NCI-H1105 (cell line): ENCODE measurements at regions not wholly inside any gene's neighbourhood (a gene's known extent, or its start where the extent isn't known, plus 50 kb on each side); places are given as distances from the start of the nearest gene placed in this dataset.

ENCODE experiments used
- DNase-seq: peaks from one replicate; lab custom pipeline; 2025; lab: John Stamatoyannopoulos, UW

DNA sequence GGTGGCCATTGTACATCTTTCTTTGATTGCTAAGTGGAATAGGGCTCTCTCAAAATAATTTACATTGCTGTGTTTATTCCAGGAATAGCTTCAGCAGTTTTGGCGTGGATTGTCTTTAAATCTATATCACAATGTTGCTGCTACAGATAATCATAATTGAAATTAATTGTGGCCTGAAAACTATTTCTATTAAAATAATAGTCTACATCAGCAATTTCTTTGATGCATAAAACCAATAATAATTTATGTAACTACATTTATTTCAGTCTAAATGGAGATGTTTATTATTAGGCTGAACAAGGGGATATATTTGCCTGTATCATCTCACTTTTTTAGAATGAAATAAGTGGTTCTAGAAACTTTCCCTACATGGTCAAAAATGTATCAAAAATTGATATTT lies 456.0 kb upstream of the CTNND2 start:
- no peak for DNase-seq

DNA sequence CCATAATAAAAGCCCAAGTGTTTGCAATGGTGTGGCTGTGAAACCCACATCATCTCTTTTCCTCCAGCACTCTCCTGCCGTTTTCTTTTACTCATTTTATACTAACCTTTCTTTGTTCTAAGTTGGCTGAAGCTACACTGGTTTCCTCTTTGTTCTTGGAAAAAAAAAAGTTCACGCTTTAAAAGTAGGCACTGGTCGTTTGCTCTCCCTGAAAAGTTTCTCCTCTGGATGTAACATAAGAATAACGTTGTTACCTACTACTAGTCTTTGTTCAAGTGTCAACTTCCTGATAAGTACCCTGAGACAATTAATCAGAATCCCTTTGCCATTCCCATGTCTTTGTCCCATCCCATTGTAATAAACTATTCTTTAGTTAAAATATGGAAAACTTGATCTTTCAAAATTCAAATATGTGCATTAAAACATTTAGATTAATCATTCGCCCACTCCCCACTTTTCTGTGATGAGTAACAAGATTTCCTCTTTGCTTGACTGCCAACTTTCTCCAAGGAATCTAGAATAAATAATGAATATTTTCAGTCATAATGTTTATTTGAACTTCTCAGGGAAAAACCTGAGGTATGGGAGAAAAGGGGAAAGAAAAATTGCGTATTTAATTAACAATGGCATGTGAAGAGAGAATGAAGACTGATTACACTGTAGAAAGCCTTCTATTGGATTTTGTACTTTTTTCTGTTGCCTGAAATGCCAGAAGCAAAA lies 454.3 kb upstream of the CTNND2 start:
- no peak for DNase-seq

DNA sequence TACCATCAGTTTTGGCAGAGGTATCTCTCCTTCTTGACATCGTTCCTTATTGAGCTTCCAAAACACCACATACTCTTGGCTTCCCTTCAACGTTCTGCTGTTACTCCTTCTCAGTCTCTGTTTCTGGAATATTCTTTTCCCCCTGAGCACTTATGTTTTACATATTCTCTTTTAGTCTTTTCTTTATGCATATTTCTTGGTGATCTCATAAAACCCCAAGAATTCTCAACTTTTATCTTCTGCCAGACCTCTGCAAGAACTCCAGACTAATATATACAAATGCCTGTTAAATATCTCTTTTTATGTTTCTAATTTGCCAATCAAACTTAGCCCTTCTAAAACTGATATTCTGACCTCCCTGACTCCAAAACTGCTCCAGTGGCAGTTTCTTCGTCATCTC lies 453.4 kb upstream of the CTNND2 start:
- no peak for DNase-seq

DNA sequence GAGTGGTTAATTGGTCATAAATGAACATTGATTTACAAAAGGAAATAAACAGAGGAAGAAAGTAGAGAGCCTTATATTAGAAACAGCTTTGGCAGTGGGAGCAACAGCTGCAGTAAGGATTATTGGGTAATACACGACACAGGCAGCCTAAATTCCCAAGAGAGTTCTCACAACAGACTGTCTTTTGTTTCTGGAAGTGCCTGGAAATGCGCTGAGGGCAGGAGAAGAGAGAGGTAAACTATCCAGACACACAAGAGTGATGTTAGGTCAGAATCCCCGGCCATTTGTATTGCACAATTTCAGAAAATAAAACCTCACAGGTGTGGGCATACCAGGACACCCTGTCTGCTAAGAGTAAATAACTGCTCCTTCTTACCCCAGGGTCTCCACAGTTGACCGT lies 450.4 kb upstream of the CTNND2 start:
- no peak for DNase-seq

DNA sequence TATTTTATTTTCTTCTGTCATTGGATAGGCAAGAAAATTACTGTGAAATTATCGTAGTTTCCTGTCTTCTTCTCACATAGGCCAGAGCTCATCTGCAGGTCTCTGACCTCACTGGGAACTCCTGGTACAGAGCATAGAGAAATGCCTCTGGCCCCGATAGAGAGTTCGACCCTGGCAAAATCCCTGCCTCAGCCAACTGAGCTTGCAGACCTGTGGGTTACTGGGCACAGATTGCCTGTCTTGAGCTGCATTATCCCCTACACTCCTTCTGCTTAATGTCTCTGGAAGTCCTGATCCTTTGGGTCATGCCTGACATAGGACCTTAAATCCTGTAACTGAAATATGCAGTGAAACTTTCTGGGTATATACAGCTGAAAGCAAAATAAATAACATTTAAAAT lies 439.3 kb upstream of the CTNND2 start:
- DNase-seq: no peak

DNA sequence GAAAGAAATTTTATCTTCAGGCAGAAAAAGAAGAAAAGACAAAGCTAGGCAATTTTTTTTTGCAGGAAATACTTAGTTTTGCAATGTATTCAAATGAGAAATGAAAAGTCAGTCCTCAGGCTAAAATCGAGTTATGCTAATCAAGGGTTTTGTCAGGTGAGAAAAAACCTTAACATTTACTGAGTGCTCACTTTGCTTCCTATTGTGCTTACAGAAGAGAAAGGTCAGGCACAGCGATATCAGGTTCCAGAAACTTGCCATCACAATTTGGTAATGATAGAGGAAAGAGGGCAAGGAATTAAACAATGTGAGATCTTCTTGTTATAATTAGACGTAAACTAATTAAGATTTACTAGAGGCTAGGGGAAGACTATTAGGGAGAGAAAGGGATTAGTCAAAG lies 431.7 kb upstream of the CTNND2 start:
- DNase-seq: no peak

DNA sequence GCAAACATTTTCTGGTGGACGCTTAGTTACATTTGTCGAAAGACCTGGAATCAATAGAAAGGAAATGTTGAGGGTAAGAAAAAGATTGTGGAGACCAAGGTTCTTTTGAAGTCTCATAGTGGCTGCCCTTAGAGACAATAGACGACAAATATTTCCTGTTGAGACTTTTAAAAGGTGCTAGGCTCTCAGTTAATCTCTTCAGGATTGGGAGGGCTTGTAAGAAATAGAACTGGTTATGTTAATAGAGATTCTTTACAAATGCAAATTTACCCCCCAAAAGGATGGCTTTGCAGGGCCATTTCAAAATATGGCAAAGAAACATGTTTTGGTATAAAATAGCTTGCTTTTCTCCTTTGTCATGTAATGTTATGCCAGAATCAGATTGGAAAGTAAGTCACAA lies 428.2 kb upstream of the CTNND2 start:
- DNase-seq: no peak

DNA sequence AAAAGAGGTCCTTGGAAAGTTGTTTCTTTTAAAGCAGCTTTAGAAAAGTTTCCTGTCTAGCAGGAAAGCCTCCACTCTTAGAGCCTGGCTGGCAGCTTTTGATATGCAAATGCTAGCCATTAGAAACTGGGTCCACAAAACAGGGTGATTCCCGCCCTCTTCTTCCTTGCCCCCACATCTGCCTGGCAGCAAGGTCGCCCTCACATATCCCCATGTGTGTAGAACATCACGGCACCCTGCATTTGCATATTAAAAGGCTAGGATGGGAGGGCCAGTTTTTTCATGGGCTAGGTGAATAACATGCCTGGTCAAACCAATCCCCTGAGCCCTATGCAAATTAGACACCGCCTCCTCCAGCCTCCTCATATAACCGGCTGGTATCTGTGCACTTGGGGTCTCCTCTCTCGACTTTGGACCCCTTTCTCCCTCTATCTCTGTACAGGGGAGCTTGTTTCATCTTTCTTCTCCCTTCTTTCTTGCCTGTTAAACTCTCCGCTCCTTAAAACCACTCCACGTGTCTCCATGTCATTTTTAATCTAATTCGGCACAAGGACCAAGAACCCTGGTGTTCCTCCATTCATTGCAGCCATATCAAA lies 426.8 kb upstream of the CTNND2 start:
- no peak for DNase-seq

DNA sequence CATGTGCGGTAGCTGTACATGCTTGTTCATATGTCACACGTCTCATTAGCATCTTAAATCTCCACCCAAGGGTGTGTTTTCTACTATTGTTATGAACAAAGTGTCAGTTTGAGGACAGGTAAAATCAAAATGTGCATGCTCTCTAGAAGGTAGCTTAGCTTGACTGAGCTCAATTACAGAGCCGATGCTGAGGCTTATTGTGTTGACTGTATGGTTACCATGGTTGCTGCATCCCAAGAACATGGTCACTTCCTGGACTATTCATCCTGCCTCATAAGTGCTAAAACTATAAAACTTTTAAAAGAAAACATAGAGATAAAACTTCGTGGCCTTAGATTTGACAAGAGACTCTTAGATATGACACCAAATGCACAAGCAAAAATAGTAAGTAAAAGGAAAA lies 426.1 kb upstream of the CTNND2 start:
- no peak for DNase-seq

DNA sequence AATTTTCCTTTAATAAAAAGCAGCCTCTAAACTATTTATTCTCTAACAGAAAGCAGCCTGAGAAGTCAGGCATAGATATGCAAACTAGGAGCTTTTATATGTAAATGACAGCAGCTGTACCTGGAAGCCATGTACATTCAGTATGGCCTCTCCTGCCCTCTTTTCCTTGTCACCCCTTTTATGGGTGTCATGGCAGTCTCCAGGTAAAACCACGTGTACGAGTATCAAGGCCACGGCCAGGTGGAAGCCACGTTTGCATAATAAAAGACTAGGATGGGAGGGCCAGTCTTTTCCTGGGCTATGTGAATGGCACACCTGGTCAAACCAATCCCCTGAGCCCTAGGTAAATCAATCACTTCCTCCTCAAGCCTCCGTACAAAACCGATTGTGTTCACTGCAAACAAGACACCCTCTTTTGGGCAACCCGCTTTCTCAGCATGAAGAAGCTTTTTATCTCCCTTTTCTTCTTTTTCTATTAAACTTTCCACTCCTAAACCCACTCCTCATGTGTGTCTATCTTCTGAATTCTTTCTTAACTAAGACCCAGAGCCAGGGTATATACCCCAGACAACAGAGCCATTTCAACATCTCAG lies 419.5 kb upstream of the CTNND2 start:
- no peak for DNase-seq

DNA sequence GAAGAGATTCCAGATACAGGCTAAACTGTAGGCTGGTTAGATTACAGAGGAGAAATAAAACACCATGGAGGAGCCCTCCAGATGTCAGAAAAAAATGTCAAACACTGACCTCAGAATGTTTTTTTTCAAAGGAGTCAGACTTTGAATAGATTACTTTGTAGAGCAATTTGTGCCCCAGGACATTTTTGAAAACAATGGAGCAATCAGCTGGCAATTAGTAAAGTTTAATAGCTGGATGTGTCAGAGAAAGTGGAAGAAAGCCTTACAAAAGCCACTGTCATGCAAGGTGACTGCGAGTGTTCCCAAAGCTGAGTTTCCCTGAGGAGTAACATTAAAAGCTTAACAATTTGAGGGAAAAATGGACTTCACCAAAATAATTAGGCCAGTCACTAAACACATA lies 417.8 kb upstream of the CTNND2 start:
- no peak for DNase-seq

DNA sequence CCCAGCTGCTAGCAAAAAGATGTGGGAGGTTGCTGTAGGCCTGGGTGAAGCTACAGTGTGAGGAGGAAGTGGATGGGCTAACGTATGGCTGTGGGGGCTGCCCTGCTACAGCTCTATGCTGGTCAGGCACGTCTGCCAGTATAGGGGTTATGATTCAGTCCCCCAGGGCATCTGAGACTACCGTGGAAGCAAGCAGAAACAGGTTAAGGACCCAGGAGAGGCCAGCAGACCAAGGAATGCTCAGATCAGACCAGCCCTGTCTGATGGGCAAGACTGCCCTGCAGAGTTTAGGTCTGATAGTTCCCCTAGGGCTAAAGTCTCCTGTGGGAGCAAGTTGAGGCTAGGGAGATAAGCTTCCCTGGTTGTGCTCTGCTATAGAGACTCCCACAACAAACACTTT lies 416.1 kb upstream of the CTNND2 start:
- no peak for DNase-seq

DNA sequence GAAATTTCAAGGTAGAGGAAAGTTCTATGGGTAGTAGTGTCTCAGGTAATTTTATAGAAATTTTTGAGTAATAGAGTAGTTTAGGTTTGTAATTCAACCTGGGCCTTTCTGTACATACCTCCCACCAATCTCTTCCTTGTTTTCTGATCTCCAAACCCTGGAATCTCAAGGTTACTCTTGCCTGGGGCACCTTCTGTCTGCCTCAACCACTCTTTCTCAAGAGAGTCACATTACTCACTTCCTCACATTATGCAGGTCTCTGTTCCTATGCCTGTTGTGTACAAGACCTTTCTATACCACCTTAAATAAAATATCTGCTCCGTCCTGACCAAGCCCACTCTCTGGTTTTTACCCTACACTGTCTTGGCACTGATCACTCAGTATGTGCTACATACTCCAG lies 412.6 kb upstream of the CTNND2 start:
- no peak for DNase-seq

DNA sequence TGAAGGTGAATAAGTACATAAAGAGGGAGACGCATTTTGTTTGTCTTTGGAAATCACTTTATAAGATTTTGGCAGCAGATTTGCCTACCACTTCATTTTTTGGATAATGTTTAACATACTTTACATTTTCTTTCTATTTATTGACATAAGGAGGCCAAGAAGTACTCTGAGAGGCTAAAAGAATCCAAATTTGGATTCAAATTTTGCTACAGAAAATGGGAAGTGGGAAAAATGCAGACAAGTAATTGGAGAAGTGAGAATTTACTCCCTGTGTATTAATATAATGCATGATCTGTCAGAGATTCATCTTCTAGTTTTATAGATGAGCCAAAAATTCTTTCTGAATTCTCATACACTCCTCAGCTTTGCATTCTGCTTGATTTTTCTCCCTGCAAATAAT lies 411.2 kb upstream of the CTNND2 start:
- DNase-seq: no peak

DNA sequence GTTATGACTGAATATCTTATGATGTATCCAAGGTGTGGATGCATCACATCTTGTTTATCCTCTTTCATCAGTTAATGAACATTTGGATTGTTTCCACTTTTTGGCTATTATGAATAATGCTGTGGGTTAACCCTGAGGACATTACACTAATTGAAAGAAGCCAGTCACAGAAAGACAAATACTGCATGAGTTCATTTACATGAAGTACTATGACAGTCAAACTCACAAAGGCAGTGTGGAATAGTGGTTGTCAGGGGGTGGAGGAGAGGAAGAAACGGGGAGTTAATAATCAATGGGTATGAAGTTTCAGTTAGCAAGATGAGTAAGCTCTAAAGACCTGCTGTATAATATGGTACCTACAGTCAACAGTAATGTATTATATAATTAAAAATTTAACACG lies 409.4 kb upstream of the CTNND2 start:
- no peak for DNase-seq

DNA sequence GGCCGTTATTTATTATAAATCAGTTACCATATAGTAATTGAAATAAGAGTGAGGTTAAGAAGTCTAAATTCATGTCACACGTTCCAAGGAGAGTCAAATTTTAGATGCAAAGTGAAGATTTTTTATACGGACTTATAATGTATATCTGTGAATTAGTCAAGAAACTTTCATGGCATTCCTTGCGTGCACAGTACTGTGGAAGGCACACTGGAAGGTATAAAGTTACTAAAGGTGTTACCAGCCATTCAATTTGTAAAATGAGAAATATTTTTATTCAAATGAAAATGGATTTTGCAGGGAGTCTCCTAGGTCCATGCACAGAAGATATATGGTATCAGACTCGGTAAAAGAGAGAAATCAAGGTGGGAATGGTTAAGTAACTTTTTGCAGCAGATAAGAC lies 408.1 kb upstream of the CTNND2 start:
- no peak for DNase-seq

DNA sequence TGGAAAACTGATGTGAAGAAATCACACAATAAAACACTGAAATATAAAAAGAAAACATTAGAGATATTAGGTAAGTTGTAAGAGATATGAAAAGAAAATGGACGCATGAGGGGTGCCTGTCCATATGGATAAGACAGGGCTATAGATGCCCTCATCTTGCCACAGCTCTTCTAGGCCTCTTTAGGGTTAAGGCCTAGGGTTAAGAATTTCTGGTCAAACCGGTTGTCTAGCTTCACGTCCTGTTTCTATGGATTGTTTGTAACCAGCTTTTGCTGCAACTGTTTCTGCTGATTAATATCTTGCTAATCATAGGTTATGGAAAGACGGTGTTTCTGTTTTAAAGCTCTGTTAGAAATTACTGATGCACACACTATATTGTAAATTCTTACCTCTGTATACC lies 389.9 kb upstream of the CTNND2 start:
- no peak for DNase-seq

DNA sequence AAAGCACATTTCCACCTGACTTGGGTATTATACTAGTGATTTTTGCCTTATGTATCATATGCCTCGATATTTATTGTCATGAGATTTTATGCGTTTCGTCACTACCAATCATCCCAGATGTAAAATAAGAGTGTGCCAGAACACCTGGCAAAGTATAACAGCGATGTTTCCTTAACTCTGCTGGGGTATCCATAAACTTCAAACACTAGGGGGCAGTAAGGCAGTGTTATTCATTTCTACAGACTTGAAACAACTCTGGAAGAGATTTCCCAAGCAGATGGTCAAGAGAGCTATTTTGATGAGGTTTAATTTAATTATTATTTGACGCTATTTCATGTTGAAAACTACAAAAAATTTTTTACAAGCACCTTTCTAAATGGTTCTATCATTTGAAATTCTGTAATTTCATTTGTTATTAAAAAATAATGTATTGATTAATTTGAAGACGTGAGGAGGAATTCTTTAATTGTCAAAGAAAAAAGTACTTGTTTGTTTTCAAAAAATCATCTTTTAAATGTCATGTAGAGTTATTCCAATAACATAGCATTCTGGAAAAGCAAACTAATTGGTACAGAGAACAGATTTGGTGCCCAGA lies 388.5 kb upstream of the CTNND2 start:
- peak; percentile 14 for DNase-seq

DNA sequence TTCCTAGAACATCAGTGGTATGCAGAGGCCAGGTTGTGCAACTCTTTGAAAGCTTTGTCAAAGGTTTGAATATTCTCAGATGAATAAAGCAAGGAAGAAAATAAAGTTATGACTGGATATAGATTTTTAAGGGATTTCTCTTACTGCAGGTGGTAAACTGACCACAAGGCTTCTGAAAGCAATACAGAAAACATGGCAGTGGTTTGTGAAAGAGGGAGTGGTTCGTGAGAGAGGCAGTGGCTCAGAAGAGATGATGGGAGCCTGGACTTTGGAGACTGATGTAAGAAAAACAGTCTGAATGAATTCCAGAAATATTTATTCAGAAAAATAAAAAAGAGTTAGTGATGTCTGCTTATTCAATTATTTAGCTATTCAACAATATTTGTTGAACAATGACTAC lies 380.4 kb upstream of the CTNND2 start:
- DNase-seq: no peak

DNA sequence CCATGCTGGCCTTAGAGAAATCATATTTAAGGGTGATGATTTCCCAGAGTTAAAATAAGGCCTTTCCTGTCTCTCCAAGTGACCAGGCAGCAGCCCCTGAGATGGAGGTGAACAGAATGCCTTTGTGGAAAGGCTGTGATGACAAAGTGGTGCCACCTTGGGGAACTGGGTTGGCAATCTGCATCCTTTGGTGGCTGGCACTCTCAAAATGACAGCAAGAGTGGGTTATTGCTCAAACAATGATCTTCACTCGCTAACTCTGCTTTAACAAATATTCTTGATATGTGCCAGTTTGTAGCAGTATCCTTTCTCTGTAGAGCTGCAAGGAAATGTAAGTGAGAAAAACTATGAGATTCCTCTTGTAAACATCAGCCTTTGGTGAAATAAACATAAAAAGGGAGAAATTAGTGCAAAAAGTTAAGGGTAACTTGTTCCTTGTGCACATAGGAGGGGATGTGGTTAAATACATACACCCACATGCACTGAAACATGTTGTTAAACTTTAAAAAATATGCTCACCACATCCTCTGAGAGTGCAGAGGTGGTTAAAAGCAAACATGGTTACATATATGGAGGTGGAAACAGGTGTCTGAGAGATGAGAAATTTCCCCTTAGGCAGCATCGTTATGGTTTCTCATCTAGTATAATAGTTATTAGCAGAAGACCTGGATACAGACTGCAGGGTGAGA lies 373.4 kb upstream of the CTNND2 start:
- DNase-seq: no peak

DNA sequence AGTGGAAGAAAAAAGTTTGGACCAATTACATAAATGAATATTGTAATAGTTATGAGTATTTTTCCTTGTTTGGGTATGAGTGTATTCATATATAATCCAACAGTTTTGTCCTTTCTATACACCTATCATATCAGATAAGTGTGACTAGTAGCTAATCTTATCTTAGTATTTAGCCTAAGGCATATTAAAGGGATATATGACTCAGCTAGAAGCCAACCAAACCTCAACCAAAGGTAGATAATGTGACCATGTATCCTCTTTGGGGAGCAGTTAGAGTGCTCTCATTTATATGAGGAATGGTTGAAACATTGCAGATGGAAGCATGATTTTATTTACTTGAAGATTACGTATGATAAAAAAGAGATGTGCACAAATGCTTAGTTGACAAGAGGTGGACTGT lies 370.0 kb upstream of the CTNND2 start:
- no peak for DNase-seq

DNA sequence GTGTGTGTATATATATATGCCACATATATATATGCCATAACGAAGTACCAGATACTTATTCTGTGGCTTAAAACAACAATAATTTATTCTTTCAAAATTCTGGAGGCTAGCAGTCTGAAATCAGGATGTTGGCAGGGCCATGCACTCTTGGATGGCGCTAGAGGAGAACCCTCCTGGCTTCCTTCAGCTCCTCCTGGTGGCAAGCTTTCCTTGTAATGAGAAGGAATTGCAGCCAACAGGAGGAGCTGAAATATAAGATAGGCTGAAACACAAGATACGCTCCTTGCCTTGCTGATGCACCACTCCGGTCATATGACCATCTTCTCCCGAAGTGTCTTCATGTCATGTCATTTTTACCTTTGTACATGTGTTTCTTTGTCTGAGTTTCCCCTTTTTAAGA lies 368.1 kb upstream of the CTNND2 start:
- DNase-seq: no peak

DNA sequence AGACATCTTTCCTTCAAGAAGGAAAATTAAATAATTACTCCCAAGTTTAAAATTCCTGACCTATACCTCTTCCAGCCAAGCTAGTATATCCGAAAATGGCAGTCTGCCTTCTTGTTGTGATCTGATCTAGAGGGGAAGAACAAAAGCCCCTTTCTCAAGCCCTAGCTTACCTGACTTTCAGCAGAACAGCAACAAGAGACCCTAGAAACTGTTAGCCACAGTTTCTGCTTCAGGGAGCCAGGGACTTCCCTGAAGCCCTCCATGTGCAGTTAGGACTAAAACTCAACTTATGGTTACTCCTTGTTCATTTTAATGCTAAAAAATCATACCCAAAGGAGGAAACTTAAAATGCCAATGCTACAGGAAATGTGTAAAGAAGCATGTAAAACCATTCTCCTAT lies 366.7 kb upstream of the CTNND2 start:
- no peak for DNase-seq
